Psoas muscle (tissue), 7 donors: ENCODE measurements at regions not wholly inside any gene's neighbourhood (a gene's known extent, or its start where the extent isn't known, plus 50 kb on each side); places are given as distances from the start of the nearest gene placed in this dataset.

Experiments
- ATAC-seq, 4 donors: fragments of 200-7000 bp; cut with Tn5 transposase; one replicate each; pipeline ENCODE4 v1.9.1; 2020; ENCODE audit warnings: moderate library complexity in 3 of 4, mild to moderate bottlenecking in 2 of 4
- DNase-seq, 2 donors: peaks; one replicate each; pipeline ENCODE4 v3.0.0-alpha.2; 2020
- H3K27ac ChIP-seq: fragments of 200-600 bp; one replicate; pipeline ENCODE4 v1.8.0; 2022
- H3K27me3 ChIP-seq, 3 donors: fragments of 200-600 bp in 1 of 3; one replicate each; pipeline versions ENCODE4 v1.6.1 to v1.8.0; 2013 to 2022; ENCODE audit warnings: low read length in 2 of 3, mild to moderate bottlenecking in 2 of 3, moderate library complexity in 1 of 3; ENCODE audit not compliant: insufficient read depth in 3 of 3
- H3K36me3 ChIP-seq, 2 donors: fragments of 200-600 bp in 1 of 2; one replicate each; pipeline versions ENCODE4 v1.6.1 to v1.8.0; 2013 to 2022; ENCODE audit warnings: low read depth in 1 of 2, mild to moderate bottlenecking in 1 of 2, moderate library complexity in 1 of 2; ENCODE audit not compliant: insufficient read depth in 1 of 2
- H3K4me1 ChIP-seq: fragments of 200-600 bp; one replicate; pipeline ENCODE4 v1.8.0; 2022
- H3K4me3 ChIP-seq: fragments of 200-600 bp; one replicate; pipeline ENCODE4 v1.8.0; 2022; ENCODE audit warnings: mild to moderate bottlenecking
- H3K9me3 ChIP-seq: fragments of 200-600 bp; one replicate; pipeline ENCODE4 v1.8.0; 2022
- WGBS, 3 donors: extraction: QIAGEN DNeasy Blood & Tissue Kit; methylation state at CpG; one replicate each; pipeline versions ENCODE4 v1.1.6 to v1.1.7; 2013; 5-methylcytosine and 5-hydroxymethylcytosine counted together
- intact Hi-C, 2 donors: fragments of 100-400 bp; cut with DNase I; formaldehyde crosslinking; loops; one replicate each; pipeline versions ENCODE4 v1.11.0 to v1.14.2; 2022
- TF ChIP-seq, protein P1 (sequence below): fragments of 200-600 bp; IDR thresholded peaks from one replicate; pipeline ENCODE4 v1.8.0; 2022; ENCODE audit warnings: antibody characterized with exemption
- donor health status: healthy with polysubstance abuse.
- donor health status: DM: no; HTN: no; CAD: no; lungs with moderate emphysema.
- donor health status: Bipolar disorder and iron deficiency.
- donor health status: healthy.
- donor health status: DM: yes; HTN: yes; CAD: no.
- donor health status: DM: no; HTN: no; CAD: no.
- donor health status: DM: yes; HTN: yes; CAD: no.

DNA sequence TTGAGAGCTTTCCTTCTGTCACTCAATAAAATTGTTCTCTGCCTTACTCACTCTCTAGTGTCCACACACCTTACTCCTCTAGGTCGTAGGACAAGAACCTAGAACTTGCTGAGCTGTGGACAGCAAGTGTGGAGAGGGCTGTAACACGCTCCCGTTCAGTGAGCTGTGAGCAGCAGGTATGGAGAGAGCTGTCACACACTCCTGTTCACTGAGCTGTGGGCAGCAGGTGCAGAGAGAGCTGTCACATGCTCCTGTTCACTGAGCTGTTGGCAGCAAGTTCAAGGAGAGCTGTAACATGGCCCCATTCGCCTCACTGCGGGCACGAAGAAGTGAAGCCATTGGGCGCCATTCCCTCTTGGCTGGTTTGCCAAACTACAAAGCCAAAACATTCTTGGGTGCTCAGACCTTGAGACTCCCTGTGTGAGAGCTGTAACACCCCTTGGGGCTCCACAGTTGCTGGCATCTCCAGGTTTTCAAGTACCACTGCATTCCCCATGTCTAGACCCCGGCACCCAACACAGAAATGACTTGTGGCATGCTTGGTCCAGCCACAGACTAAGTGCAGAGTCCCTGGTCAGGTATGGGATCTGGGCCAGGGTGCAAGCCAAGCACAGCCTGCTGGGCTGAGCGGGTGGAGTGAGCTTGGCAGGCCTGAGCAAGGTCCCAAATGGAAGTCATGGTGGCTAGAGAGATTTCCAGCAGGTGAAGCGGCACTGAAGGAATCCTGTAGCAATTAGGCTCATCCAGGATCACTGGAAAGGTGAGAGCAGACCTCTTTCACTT lies 608.0 kb upstream of the CDH8 start:
- 69 to 77% (median 70%) methylated on average over 10 of the region's 10 CpGs for WGBS, 3 donors
- DNase-seq = peak; percentile 25 to 39
- intact Hi-C loops = no loop called here

DNA sequence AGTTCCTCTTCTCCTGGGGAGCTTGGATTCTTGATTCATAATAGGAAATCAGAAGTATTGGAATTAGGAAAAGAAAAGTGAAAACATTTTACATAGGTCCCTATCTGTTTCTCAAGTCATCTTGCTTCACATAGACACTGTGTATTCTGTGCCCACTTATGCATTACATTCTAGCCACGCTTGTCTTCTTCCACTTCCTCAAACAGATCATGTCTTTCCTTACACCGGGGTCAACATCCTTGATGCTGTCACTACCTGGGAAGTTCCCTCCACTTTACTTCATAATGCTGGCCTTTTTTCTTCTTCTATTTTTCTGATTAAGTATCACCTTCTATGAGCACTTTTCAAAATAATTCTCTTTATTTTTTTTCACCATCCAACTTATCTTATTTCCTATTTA lies 606.4 kb upstream of the CDH8 start:
- intact Hi-C loops = no loop called here
- no peak for DNase-seq
- no peak overlapping the region for H3K4me3 ChIP-seq
- peaks cover 8% of the 10 kb centered on the region for H3K9me3 ChIP-seq
- H3K27ac ChIP-seq = no peak overlapping the region
- ATAC-seq = no peak
- no peaks in the 10 kb centered on the region for H3K27me3 ChIP-seq
- no peaks in the 10 kb centered on the region for H3K4me1 ChIP-seq
- 51 to 68% (median 67%) methylated on average over 2 of the region's 2 CpGs for WGBS, 3 donors
- TF ChIP-seq, protein P1, sequence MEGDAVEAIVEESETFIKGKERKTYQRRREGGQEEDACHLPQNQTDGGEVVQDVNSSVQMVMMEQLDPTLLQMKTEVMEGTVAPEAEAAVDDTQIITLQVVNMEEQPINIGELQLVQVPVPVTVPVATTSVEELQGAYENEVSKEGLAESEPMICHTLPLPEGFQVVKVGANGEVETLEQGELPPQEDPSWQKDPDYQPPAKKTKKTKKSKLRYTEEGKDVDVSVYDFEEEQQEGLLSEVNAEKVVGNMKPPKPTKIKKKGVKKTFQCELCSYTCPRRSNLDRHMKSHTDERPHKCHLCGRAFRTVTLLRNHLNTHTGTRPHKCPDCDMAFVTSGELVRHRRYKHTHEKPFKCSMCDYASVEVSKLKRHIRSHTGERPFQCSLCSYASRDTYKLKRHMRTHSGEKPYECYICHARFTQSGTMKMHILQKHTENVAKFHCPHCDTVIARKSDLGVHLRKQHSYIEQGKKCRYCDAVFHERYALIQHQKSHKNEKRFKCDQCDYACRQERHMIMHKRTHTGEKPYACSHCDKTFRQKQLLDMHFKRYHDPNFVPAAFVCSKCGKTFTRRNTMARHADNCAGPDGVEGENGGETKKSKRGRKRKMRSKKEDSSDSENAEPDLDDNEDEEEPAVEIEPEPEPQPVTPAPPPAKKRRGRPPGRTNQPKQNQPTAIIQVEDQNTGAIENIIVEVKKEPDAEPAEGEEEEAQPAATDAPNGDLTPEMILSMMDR = no peak
- H3K36me3 ChIP-seq = no peaks in the 10 kb centered on the region

More for the DNA sequence above, 608.0 kb upstream of the CDH8 start:
- Histone ChIP-seq H3K27me3 (no peaks in the 10 kb centered on the region), H3K27ac (no peak overlapping the region), H3K4me3 (no peak overlapping the region), H3K4me1 (no peaks in the 10 kb centered on the region), H3K9me3 (peaks cover 8% of the 10 kb centered on the region), H3K36me3 (no peaks in the 10 kb centered on the region)
- TF ChIP-seq, protein P1 = no peak
- ATAC-seq = peak in 3 of 4 donors; percentile 54 to 96 (median 89)

DNA sequence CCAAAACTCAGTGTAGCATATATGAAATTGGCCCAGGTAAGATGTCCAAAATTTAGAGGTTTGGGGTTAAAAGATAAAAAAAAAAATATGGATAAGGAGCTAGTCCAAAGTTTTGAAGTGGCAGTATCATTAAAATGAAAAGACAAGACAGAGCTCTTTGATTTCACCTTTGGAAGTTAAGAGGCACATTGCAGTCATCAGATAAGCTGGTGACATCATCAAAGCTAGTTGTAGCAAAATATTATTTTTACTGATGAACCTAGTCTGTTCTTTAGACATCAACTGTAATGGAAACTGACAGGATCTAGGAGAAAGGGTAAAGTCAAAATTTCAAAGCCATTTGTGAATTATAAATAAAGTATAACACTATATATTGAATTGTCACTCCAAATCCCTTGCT lies 603.7 kb upstream of the CDH8 start:
- intact Hi-C loops = no loop called here
- H3K4me1 ChIP-seq = no peaks in the 10 kb centered on the region
- ATAC-seq (no peak), DNase-seq (no peak)
- no peaks in the 10 kb centered on the region for H3K27me3 ChIP-seq
- TF ChIP-seq, protein P1 = no peak
- H3K9me3 ChIP-seq = no peaks in the 10 kb centered on the region
- H3K27ac ChIP-seq = no peak overlapping the region
- no peaks in the 10 kb centered on the region for H3K36me3 ChIP-seq
- H3K4me3 ChIP-seq = no peak overlapping the region

DNA sequence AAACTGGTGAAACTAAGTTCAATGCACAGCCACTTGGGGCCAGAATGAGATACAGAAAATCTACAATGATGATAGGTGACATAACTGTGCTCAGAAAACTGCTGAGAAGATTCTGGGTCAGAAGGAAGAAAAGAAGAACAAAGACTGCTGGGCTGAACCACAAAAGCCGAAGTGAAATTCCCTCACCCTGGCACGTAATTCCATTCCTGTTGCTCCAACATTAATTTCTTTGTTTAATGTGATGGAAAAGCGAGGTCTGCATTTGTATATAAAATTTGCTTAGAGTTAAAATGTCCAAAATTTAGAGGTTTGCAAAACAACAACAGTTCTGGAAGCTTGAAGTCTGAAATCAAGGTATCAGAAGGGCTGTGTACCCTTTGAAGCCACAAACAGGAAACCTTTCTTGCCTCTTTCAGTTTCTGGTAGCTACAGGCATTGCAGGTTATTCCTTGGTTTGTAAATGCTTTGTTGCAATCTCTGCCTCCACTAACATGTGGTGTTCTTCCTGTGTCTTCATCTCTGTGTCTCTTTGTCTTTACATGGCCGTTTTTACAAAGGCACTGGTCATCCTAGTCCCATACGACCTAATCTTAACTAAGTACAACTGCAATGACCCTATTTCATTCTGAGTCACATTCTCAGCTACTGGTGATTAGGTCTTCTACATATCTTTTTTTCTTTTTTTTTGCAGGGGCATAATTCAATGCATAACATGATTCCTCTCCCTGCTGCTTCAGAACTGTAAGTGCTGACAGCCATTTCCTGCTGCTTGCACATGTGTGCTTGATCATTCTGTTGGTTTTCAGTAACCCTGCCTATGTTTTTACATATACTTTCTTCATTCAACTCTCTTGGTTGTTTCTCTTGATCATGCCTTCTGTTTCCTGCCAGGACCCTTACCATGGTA lies 603.0 kb upstream of the CDH8 start:
- TF ChIP-seq, protein P1 = no peak
- Histone ChIP-seq H3K9me3 (no peaks in the 10 kb centered on the region), H3K4me3 (no peak overlapping the region), H3K4me1 (no peaks in the 10 kb centered on the region), H3K36me3 (no peaks in the 10 kb centered on the region), H3K27me3 (no peaks in the 10 kb centered on the region), H3K27ac (no peak overlapping the region)
- intact Hi-C loops = no loop called here
- no peak for ATAC-seq
- DNase-seq = no peak
- 56 to 65% (median 60%) methylated on average over 5 of the region's 5 CpGs for whole genome bisulfite sequencing, 3 donors
